ENCODE measurements at regions not wholly inside any gene's neighbourhood (a gene's known extent, or its start where the extent isn't known, plus 50 kb on each side); places are given as distances from the start of the nearest gene placed in this dataset.

DNA sequence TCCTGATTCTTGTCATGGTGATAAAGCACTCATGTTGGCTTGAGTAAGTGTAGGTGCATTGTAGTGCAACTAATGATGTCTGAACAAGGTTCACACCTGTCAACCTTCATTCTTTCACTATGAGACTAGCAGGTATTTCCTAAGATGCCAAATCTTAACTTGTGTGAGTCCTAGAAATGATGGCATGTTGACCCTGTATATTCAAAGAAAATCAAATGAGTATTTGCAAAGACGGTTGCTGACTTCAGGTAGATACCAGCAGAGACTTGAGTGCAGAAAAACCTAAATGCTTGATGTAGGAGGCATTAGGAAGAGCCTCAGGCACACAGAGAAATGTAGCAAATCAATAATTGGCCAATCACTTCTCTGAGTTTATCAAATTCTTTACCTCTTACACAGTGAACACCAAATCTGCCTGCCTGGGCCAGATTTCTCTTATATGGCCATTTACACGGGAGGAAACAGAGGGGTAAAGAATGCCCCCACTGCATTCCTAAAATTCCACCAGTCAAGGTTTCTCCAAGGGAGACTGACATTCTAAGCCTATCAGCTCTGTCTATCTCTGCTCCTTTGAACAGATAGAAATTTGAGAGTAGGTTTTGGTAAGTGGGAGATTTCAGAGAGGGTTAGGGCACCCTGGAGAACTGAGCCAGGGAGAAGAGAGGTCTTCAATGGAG is 488.6 kb upstream of the WWC1 start:
- TF ChIP-seq, protein P1, sequence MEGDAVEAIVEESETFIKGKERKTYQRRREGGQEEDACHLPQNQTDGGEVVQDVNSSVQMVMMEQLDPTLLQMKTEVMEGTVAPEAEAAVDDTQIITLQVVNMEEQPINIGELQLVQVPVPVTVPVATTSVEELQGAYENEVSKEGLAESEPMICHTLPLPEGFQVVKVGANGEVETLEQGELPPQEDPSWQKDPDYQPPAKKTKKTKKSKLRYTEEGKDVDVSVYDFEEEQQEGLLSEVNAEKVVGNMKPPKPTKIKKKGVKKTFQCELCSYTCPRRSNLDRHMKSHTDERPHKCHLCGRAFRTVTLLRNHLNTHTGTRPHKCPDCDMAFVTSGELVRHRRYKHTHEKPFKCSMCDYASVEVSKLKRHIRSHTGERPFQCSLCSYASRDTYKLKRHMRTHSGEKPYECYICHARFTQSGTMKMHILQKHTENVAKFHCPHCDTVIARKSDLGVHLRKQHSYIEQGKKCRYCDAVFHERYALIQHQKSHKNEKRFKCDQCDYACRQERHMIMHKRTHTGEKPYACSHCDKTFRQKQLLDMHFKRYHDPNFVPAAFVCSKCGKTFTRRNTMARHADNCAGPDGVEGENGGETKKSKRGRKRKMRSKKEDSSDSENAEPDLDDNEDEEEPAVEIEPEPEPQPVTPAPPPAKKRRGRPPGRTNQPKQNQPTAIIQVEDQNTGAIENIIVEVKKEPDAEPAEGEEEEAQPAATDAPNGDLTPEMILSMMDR (IDR thresholded peaks at IDR 0.05; ENCODE audit: low read depth, low read length, missing input control) = no peak
- TF ChIP-seq TAF1 (conservative IDR thresholded peaks at IDR 0.05) (no peak), YY1 (IDR thresholded peaks at IDR 0.05) (no peak), JUND (IDR thresholded peaks at IDR 0.05) (no peak), SP1 (IDR thresholded peaks at IDR 0.05) (no peak), GABPA (IDR thresholded peaks at IDR 0.05 in 1 of 2, conservative IDR thresholded peaks at IDR 0.05 in 1 of 2) (no peak)
- TF ChIP-seq, protein P2, sequence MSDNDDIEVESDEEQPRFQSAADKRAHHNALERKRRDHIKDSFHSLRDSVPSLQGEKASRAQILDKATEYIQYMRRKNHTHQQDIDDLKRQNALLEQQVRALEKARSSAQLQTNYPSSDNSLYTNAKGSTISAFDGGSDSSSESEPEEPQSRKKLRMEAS (IDR thresholded peaks at IDR 0.05) = no peak
- TF ChIP-seq, protein P3, sequence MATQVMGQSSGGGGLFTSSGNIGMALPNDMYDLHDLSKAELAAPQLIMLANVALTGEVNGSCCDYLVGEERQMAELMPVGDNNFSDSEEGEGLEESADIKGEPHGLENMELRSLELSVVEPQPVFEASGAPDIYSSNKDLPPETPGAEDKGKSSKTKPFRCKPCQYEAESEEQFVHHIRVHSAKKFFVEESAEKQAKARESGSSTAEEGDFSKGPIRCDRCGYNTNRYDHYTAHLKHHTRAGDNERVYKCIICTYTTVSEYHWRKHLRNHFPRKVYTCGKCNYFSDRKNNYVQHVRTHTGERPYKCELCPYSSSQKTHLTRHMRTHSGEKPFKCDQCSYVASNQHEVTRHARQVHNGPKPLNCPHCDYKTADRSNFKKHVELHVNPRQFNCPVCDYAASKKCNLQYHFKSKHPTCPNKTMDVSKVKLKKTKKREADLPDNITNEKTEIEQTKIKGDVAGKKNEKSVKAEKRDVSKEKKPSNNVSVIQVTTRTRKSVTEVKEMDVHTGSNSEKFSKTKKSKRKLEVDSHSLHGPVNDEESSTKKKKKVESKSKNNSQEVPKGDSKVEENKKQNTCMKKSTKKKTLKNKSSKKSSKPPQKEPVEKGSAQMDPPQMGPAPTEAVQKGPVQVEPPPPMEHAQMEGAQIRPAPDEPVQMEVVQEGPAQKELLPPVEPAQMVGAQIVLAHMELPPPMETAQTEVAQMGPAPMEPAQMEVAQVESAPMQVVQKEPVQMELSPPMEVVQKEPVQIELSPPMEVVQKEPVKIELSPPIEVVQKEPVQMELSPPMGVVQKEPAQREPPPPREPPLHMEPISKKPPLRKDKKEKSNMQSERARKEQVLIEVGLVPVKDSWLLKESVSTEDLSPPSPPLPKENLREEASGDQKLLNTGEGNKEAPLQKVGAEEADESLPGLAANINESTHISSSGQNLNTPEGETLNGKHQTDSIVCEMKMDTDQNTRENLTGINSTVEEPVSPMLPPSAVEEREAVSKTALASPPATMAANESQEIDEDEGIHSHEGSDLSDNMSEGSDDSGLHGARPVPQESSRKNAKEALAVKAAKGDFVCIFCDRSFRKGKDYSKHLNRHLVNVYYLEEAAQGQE (IDR thresholded peaks at IDR 0.05) = no peak

Measured in liver (tissue), 3 donors.